ENCODE measurements at regions not wholly inside any gene's neighbourhood (a gene's known extent, or its start where the extent isn't known, plus 50 kb on each side); places are given as distances from the start of the nearest gene placed in this dataset.

DNA sequence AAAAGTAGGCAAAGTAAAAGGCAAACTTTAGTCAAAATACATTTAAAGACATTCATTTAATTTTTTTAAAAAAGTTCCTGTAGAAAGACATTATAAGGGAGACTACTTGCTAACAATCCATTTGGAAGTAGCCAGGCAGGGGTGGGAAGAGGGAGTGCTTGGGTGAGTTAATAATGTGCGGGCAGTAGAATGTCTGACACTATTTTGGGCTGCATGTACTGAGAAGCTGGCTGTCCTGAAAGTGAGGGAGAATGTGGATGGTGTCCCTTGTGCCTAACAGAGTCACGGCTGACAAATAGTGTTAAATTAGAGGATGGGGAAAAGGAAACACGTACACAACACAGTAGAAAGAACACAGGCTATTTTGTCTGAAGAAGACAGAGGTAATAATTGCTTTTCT is 142.5 kb downstream of the LCA5 start:
- H2BK120ac ChIP-seq (replicated peaks; ENCODE audit: low read depth, low read length) = no peak overlapping the region
- no peak overlapping the region for H3K9ac ChIP-seq (replicated peaks in 1 of 4; ENCODE audit: extremely low read depth in 1 of 4, low read depth in 3 of 4, low read length in 3 of 4)
- no peaks in the 10 kb centered on the region for H3K9me3 ChIP-seq (ENCODE audit: insufficient read depth in 2 of 2, low read depth in 1 of 2, low read length in 1 of 2)
- no peaks in the 10 kb centered on the region for H3K79me1 ChIP-seq (ENCODE audit: low read depth, low read length)
- no peak overlapping the region for H3K56ac ChIP-seq (replicated peaks; ENCODE audit: insufficient read length, low read depth, low read length)
- no peak overlapping the region for H2BK5ac ChIP-seq (ENCODE audit: low read depth, low read length)
- H2BK15ac ChIP-seq (ENCODE audit: low read length) = no peak overlapping the region
- H3K4me3 ChIP-seq (ENCODE audit: extremely low read depth in 1 of 4, insufficient read depth in 2 of 4, low read depth in 3 of 4, low read length in 4 of 4) = no peak overlapping the region
- H3K4me1 ChIP-seq (replicated peaks in 1 of 4; ENCODE audit: control insufficient read depth in 3 of 4, insufficient read depth in 4 of 4, low read length in 3 of 4) = no peaks in the 10 kb centered on the region
- ChIA-PET POLR2A (ENCODE audit: partially characterized antibody) (interaction anchor here (1.2 kb wide), 1 partner anchor 9 kb away, joined by 3 read pairs; no protein-coding TSS in a partner anchor), CTCF (ENCODE audit: partially characterized antibody) (interaction anchor here (1.4 to 2.4 kb wide), 2 partner anchors 11 to 252 kb away, joined by 4 to 6 read pairs; no protein-coding TSS in a partner anchor)
- no peak overlapping the region for H3K14ac ChIP-seq (ENCODE audit: insufficient read length)
- H3K4me2 ChIP-seq (ENCODE audit: insufficient read depth in 1 of 2, low read depth in 2 of 2, low read length in 2 of 2) = no peak overlapping the region
- no peak overlapping the region for H3K18ac ChIP-seq (ENCODE audit: extremely low read depth, low read length)
- H3K79me2 ChIP-seq (ENCODE audit: control insufficient read depth in 1 of 2, insufficient read depth in 2 of 2, low read length in 2 of 2) = no peaks in the 10 kb centered on the region
- H3K4ac ChIP-seq (replicated peaks; ENCODE audit: insufficient read length, low read depth, low read length) = no peak overlapping the region
- no peak for DNase-seq (ENCODE audit: low read depth in 1 of 2, low spot score in 2 of 2)
- no peak overlapping the region for H2AK5ac ChIP-seq (ENCODE audit: low read depth, low read length)
- H3K27ac ChIP-seq (ENCODE audit: low read depth, low read length) = no peak overlapping the region
- no peak overlapping the region for H2AFZ ChIP-seq (ENCODE audit: low read length)
- H2BK20ac ChIP-seq (ENCODE audit: low read length) = no peak overlapping the region
- no peaks in the 10 kb centered on the region for H3K27me3 ChIP-seq (replicated peaks in 1 of 4; ENCODE audit: control insufficient read depth in 3 of 4, extremely low read depth in 1 of 4, insufficient read depth in 3 of 4, low read length in 3 of 4)
- H4K8ac ChIP-seq (ENCODE audit: extremely low read depth, insufficient read depth, low read length) = no peak overlapping the region
- H2BK12ac ChIP-seq (ENCODE audit: low read depth, low read length) = no peak overlapping the region
- H4K5ac ChIP-seq (ENCODE audit: insufficient read length, low read depth, low read length) = no peak overlapping the region
- no peak for FAIRE-seq
- H4K20me1 ChIP-seq (replicated peaks in 1 of 2; ENCODE audit: control insufficient read depth in 1 of 2, insufficient read depth in 2 of 2, low read length in 2 of 2) = no peaks in the 10 kb centered on the region
- H3K36me3 ChIP-seq (ENCODE audit: control insufficient read depth in 2 of 4, insufficient read depth in 4 of 4, low read length in 3 of 4) = no peaks in the 10 kb centered on the region
- no peak overlapping the region for H4K91ac ChIP-seq (replicated peaks; ENCODE audit: insufficient read length, low read length)
- no peak overlapping the region for H3K23ac ChIP-seq (ENCODE audit: insufficient read length)
- H3K23me2 ChIP-seq (ENCODE audit: low read depth, low read length) = no peaks in the 10 kb centered on the region
- WGBS, 2 experiments (ENCODE audit: extremely low coverage in 1 of 2, insufficient coverage in 1 of 2, insufficient read length in 1 of 2, insufficient replicate concordance in 2 of 2, low coverage in 1 of 2, low lambda C conversion rate in 2 of 2, missing lambda C conversion rate in 1 of 2) = 89% methylated on average over 3 of the region's 3 CpGs; no CpG with 5 or more reads in 1 of the 2 experiments
- no peak for TF ChIP-seq RNF2 (IDR thresholded peaks at IDR 0.05; ENCODE audit: borderline replicate concordance, low read depth, low read length, missing control alignments, poor library complexity, severe bottlenecking)
- no peak for TF ChIP-seq EP300 (IDR thresholded peaks at IDR 0.05; ENCODE audit: borderline replicate concordance in 1 of 2, low read depth in 2 of 2, low read length in 2 of 2)
- TF ChIP-seq, protein P1, sequence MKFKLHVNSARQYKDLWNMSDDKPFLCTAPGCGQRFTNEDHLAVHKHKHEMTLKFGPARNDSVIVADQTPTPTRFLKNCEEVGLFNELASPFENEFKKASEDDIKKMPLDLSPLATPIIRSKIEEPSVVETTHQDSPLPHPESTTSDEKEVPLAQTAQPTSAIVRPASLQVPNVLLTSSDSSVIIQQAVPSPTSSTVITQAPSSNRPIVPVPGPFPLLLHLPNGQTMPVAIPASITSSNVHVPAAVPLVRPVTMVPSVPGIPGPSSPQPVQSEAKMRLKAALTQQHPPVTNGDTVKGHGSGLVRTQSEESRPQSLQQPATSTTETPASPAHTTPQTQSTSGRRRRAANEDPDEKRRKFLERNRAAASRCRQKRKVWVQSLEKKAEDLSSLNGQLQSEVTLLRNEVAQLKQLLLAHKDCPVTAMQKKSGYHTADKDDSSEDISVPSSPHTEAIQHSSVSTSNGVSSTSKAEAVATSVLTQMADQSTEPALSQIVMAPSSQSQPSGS (IDR thresholded peaks at IDR 0.05; ENCODE audit: low read length) = no peak
- no peak for TF ChIP-seq RAD21 (IDR thresholded peaks at IDR 0.05 in 1 of 2, conservative IDR thresholded peaks at IDR 0.05 in 1 of 2; ENCODE audit: low read depth in 2 of 2, low read length in 2 of 2)
- TF ChIP-seq SAP30 (IDR thresholded peaks at IDR 0.05; ENCODE audit: insufficient read depth, insufficient replicate concordance, low read length) = no peak
- no peak for TF ChIP-seq MAFK (IDR thresholded peaks at IDR 0.05; ENCODE audit: low read depth, low read length)
- no peak for TF ChIP-seq CHD1 (IDR thresholded peaks at IDR 0.05; ENCODE audit: low read depth, low read length)
